H54 (cell line): ENCODE measurements at regions not wholly inside any gene's neighbourhood (a gene's known extent, or its start where the extent isn't known, plus 50 kb on each side); places are given as distances from the start of the nearest gene placed in this dataset.
"Not testable (repeated sequence)": the region's sequence is repeated elsewhere in the genome, so short reads cannot be mapped to it uniquely, and the experiment has no call there.

ENCODE experiments used
- DNase-seq: peaks from one replicate; pipeline ENCODE4 v3.0.0; 2011; ENCODE audit warnings: low spot score, mixed read lengths; ENCODE audit not compliant: insufficient read length
- FAIRE-seq: peaks from 3 replicates; lab custom pipeline; 2011; peaks lifted over from hg19 to GRCh38; lab: Jason Lieb, UNC
- POLR2A ChIP-seq: IDR thresholded peaks from 2 replicates; pipeline ENCODE4 v1.6.1; 2011; ENCODE audit warnings: low read depth, mild to moderate bottlenecking, low read length

GRCh38 chr5:101829255-101829654 is 466.8 kb downstream of the SLCO4C1 start:
- FAIRE-seq (no peak), DNase-seq (no peak)
- TF ChIP-seq POLR2A, result no peak

GRCh38 chr5:101811466-101811865 is 484.6 kb downstream of the SLCO4C1 start:
- TF ChIP-seq POLR2A, result no peak
- FAIRE-seq, result no peak
- DNase-seq, result no peak

- FAIRE-seq (no peak), DNase-seq (no peak)
- no peak for TF ChIP-seq POLR2A
These were observed 489.7 kb downstream of the SLCO4C1 start for GRCh38 chr5:101806410-101806809.

GRCh38 chr5:101796427-101796826 is 499.7 kb downstream of the SLCO4C1 start:
- no peak for FAIRE-seq
- no peak for TF ChIP-seq POLR2A
- no peak for DNase-seq

DNA sequence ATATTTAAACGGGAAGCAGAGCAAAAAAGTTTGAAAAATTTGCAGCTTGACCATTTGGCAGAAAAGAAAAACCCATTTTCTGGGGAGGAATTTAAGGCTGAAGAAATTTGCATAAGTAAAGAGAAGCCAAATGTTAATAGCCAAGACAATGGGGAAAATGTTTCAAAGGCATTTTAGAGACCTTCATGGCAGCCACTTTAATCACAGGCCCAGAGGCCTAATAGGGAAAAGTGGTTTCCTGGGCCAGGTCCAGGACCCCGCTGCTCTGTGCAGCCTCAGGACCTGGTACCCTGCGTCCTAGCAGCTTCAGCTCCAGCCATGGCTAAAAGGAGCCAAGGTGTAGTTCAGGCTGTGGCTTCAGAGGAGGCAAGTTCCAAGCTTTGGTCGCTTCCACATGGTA is 507.3 kb downstream of the SLCO4C1 start:
- no peak for FAIRE-seq
- TF ChIP-seq POLR2A, result no peak

DNA sequence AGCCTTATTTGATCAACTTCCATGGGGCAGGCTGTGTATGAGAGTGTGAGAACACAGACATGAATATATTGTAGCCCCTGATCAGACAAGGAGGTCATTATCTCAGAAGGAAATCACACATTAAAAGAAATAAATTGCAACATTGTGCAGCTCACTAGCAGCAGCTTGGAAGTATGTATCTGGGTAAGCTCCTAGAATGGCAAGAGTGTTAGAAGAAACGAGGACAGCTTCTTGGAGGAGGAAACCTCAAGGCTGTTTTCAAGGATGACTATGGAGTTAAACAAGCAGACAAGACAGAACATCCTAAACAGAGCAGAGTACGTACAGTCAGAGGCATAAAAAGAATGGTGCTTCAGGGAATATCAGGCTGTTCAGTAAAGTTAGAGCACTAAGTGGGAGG is 511.0 kb downstream of the SLCO4C1 start:
- FAIRE-seq (no peak), DNase-seq (no peak)
- no peak for TF ChIP-seq POLR2A

More for the DNA sequence above, 507.3 kb downstream of the SLCO4C1 start:
- DNase-seq, result no peak

- DNase-seq (no peak), FAIRE-seq (no peak)
- no peak for TF ChIP-seq POLR2A
These were observed 512.7 kb downstream of the SLCO4C1 start for GRCh38 chr5:101783241-101784013.

GRCh38 chr5:101782352-101783103 is 513.6 kb downstream of the SLCO4C1 start:
- FAIRE-seq (no peak), DNase-seq (no peak)
- no peak for TF ChIP-seq POLR2A

DNA sequence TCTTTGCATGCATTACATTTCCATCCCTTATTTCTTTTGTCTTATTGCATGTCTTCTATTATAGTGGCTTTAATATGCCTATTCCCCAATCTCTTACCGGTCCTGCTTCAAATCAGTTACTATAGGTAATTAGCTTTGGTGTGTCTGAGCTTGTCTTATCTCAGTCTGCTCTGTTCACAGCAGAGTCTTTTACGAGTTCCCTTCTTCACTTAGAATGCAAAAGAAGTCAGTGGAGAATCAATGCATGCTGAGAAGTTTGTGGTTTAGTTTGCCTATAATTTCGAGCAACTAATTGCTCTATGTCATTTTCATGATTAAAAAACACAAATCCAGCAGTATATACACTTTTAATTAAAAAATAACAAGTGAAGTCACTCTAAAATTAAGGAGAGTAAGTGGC is 545.0 kb downstream of the SLCO4C1 start:
- TF ChIP-seq POLR2A, result no peak
- DNase-seq (no peak), FAIRE-seq (no peak)

- FAIRE-seq, DNase-seq: not testable (repeated sequence)
These were observed 553.1 kb downstream of the SLCO4C1 start for GRCh38 chr5:101743000-101743399.

DNA sequence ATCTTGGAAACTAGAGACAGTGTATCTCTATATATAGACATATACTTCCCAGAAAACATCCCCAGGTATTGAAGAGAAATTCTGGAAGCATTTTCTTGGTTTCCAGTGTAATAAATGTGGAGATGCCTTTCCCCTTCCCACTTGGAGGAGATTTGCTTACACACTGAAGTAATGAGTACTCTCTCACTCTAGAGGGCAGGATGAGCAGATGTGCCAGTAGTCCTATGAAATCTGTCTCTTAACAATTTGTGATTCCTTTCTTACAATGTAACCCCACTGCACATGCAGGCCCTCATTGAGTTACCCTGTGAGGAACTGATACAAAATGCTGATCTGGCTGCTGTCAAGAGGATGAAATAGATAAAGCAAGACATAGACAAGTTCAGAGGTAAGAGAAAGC is 567.2 kb downstream of the SLCO4C1 start:
- FAIRE-seq (no peak), DNase-seq (no peak)
- no peak for TF ChIP-seq POLR2A

GRCh38 chr5:101721543-101721942 is 574.5 kb downstream of the SLCO4C1 start:
- FAIRE-seq (no peak), DNase-seq (no peak)
- no peak for TF ChIP-seq POLR2A

DNA sequence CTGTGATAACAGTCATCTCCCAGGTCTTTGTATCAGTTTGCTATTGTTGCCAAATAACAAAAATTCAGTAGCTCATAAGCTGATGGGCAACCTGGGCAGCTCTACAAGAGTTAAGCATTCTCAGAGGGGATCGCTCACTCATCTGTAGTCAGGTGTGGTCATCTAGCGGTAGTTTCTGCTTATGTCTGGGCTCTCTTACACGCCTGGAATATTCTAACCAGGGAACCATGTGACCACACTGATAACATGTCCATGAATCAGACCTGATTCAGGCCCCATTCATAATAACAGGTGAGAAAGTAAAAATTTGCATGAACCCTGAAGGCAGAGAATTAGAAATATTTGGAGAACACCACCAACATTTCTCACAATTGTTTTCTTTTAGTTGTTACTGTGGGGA is 576.1 kb downstream of the SLCO4C1 start:
- DNase-seq (no peak), FAIRE-seq (no peak)
- TF ChIP-seq POLR2A, result no peak

DNA sequence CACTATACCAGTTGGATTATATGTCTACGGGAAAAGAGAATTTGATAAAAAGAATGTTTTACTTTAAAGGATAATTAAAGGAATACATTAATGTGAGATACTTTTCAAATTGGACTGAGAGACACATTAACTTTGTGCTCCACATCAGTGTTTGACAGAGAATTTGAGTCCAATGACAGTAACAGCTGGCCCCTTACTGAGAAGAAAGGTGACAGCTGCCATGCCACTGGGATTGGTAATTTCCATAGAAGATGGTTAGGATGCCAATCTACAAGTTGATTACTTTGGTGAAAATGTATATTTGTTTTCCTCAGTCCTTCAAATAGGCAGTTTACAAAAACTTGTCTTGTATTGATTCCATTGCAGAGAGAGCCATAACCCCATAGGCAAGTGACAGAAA is 578.4 kb downstream of the SLCO4C1 start:
- FAIRE-seq (no peak), DNase-seq (no peak)
- no peak for TF ChIP-seq POLR2A

- FAIRE-seq (no peak), DNase-seq (no peak)
- TF ChIP-seq POLR2A, result no peak
These were observed 579.1 kb downstream of the SLCO4C1 start for GRCh38 chr5:101716941-101717340.

GRCh38 chr5:101715790-101716189 is 580.3 kb downstream of the SLCO4C1 start:
- FAIRE-seq, DNase-seq: not testable (repeated sequence)
